ENCODE measurements at regions not wholly inside any gene's neighbourhood (a gene's known extent, or its start where the extent isn't known, plus 50 kb on each side); places are given as distances from the start of the nearest gene placed in this dataset.
"Not testable (repeated sequence)": the region's sequence is repeated elsewhere in the genome, so short reads cannot be mapped to it uniquely, and the experiment has no call there.

GRCh38 chr4:134911941-134912340, 710.4 kb upstream of the PABPC4L start:
- no peak for DNase-seq (ENCODE audit: low read depth in 3 of 3, low spot score in 2 of 3)

GRCh38 chr4:134906404-134907023, 704.9 kb upstream of the PABPC4L start:
- peak in 2 of 3 donors; percentile 8 to 9 for DNase-seq (ENCODE audit: low read depth in 3 of 3, low spot score in 2 of 3)

DNA sequence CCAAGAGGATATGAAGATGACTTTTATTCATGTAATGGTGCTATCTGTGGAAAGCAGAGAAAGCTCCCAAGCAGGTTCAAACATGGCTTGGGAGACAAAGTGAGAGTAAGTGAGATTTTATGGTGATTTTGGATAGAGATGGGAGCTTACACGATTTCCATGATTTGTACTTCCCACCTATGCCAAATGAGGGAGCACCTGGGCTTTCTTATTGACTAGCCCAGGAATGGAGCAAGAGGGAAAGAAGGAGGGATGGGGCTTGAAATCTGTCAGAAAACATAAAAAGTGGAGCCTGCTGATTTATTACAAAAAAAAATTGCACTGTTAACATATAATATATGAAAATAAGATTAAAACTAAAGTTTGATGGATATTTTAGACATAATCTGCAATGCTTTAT, 703.5 kb upstream of the PABPC4L start:
- no peak for DNase-seq (ENCODE audit: low read depth in 3 of 3, low spot score in 2 of 3)

DNA sequence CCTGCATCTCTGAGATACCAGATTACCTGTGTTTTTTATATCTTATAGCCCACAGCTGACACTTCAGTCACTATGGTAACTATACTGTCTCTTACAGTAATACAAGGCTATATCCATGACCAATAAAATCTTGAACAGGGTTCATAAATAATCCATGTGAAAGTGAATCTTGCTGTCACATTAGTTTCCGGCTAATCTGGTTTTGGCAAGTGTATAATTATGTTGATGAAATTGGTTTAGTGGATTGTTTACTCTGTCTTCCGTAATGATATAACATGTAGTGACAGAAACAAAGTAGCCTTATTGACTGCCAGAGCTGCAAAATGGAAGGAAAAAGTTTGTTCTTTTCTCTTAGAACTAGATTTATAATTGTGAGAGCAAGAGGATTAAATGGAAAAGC, 686.6 kb upstream of the PABPC4L start:
- DNase-seq (ENCODE audit: low read depth in 3 of 3, low spot score in 2 of 3): no peak

- DNase-seq (ENCODE audit: low read depth in 3 of 3, low spot score in 2 of 3): no peak
Observed at GRCh38 chr4:134885436-134885835, 683.8 kb upstream of the PABPC4L start.

DNA sequence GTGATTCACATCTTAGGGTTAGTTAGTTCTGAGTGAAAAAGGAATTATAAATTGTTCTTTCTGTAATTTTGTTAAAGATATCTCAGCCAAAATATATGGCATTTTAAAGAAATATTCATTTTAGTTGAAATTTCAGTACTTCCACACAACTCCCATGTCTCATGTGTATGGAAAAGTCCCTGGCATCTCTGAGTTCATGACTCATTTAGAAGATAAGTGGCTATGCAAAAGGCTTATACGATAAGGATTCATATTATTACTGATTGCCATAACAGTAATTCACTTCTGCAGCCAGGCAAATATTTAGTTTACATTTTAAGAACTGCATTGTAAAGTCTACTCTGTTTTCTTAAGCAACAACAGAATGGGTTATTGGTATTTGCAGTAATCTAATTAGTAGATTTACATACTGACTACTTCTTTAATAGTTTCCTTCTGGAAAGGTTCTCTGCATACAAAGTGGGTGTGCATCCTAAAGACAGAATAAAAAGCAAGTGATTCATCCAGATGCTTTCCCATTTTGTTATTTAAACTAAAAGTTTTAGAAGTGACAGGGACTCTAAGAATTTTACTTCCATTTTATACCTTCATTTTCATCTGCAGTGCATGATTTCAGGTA, 682.4 kb upstream of the PABPC4L start:
- no peak for DNase-seq (ENCODE audit: low read depth in 3 of 3, low spot score in 2 of 3)

DNA sequence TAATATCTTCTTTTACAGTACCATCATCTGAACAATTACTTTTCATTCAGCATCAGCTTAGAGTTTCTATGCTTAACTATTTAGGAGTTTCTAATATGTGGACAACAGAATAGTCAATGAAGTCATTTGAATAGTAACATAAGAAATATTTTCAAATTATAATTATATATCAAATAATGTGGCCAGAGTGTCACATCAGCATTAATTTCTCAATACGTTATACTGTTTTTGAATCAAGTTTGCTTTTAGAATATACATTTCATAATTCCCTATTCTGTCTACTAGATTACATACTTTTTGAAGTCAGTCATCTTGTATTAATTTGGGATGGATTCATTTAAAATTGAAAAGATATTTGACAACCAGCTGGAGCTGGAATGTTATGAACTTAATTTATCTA, 677.4 kb upstream of the PABPC4L start:
- no peak for DNase-seq (ENCODE audit: low read depth in 3 of 3, low spot score in 2 of 3)

DNA sequence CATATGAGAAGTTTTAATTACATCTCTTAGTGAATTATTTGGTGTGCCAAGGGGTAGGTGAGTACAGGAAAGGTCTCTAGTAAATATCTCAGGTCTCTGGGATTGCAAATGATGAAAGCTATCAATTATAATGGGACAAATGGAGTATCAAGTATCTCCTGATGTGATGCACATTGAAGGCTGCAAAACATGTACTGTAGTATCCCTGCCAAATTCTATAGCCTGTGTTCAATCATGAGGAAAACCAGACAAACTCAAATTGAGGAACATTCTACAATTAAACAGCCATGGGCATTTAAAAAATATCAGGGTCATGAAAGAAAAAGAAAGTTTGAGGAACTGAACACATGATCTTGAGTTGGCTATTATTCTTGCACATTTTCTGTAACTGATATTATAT, 665.4 kb upstream of the PABPC4L start:
- no peak for DNase-seq (ENCODE audit: low read depth in 3 of 3, low spot score in 2 of 3)

DNA sequence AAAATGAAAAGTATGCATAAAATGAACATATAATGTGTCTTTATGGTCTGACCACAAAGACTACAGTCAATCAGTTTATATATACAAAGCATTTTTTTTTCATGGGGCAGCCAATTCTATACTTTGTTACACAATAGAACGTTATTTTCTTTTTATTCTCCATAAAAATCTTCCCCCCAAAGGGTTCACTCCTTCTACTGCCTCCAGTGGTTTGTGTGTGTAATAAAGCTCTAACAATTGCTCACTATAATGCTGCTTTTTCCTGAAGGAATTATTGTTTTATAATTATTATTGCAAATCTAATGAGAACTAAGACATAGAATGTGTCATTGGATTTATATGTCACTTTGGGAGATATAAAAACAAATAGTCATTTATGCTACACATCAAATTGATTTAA, 664.1 kb upstream of the PABPC4L start:
- DNase-seq (ENCODE audit: low read depth in 3 of 3, low spot score in 2 of 3): no peak

GRCh38 chr4:134862116-134862515, 660.5 kb upstream of the PABPC4L start:
- DNase-seq (ENCODE audit: low read depth in 3 of 3, low spot score in 2 of 3): no peak

DNA sequence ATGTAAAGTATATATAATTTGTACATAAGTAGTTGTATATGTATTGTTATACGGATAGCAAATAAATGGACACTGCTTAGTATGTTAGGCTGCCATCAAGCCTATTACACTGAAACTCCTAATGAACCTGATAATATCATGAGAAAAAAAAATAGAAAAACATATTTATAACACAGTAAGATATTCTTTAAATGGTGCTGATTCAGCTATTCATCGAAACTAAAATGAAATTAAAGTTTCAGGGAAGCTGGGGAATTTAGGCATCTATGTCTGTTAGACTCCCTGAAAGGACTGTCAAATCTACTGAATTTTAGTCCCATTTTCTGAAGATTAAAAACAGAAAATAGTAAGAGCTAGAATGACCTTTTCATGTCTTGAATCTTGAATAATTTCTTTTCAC, 647.1 kb upstream of the PABPC4L start:
- no peak for DNase-seq (ENCODE audit: low read depth in 3 of 3, low spot score in 2 of 3)

DNA sequence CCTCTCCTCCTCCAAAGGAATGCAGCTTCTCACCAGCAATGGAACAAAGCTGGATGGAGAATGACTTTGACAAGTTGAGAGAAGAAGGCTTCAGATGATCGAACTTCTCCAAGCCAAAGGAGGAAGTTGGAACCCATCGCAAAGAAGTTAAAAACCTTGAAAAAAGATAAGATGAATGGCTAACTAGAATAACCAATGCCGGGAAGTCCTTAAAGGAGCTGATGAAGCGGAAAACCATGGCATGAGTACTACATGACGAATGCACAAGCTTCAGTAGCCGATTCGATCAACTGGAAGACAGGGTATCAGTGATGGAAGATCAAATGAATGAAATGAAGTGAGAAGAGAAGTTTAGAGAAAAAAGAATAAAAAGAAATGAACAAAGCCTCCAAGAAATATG, 629.2 kb upstream of the PABPC4L start:
- not testable (repeated sequence) for DNase-seq (ENCODE audit: low read depth in 3 of 3, low spot score in 2 of 3)

- no peak for DNase-seq (ENCODE audit: low read depth in 3 of 3, low spot score in 2 of 3)
Observed at GRCh38 chr4:134812611-134813010, 611.0 kb upstream of the PABPC4L start.

GRCh38 chr4:134807231-134807745, 605.7 kb upstream of the PABPC4L start:
- DNase-seq (ENCODE audit: low read depth in 3 of 3, low spot score in 2 of 3): no peak

GRCh38 chr4:134798573-134798972, 597.0 kb upstream of the PABPC4L start:
- DNase-seq (ENCODE audit: low read depth in 3 of 3, low spot score in 2 of 3): no peak

GRCh38 chr4:134787315-134787714, 585.7 kb upstream of the PABPC4L start:
- no peak for DNase-seq (ENCODE audit: low read depth in 3 of 3, low spot score in 2 of 3)

- DNase-seq (ENCODE audit: low read depth in 3 of 3, low spot score in 2 of 3): no peak
Observed at GRCh38 chr4:134780244-134780643, 578.7 kb upstream of the PABPC4L start.

DNA sequence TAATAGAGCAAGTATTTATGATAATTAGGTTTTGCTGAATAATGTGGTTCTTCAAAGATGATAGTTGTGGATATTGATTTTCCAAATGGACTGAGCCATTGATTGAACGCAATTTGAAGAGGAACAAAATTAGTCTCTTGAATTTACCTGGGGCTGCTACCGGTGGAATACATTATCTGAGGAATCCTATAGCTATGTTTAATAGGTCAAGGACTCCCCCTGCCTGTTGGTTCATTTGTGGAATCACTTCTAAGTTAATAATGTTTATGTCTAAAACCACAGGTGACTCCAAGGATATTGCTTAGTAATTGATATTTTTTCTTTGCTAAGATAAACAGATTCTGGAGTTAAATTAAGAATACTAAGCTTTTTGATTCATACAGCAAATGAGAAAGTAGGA, 576.0 kb upstream of the PABPC4L start:
- no peak for DNase-seq (ENCODE audit: low read depth in 3 of 3, low spot score in 2 of 3)

GRCh38 chr4:134773497-134774000, 572.0 kb upstream of the PABPC4L start:
- no peak for DNase-seq (ENCODE audit: low read depth in 3 of 3, low spot score in 2 of 3)

GRCh38 chr4:134762053-134762452, 560.5 kb upstream of the PABPC4L start:
- DNase-seq (ENCODE audit: low read depth in 3 of 3, low spot score in 2 of 3): no peak

DNA sequence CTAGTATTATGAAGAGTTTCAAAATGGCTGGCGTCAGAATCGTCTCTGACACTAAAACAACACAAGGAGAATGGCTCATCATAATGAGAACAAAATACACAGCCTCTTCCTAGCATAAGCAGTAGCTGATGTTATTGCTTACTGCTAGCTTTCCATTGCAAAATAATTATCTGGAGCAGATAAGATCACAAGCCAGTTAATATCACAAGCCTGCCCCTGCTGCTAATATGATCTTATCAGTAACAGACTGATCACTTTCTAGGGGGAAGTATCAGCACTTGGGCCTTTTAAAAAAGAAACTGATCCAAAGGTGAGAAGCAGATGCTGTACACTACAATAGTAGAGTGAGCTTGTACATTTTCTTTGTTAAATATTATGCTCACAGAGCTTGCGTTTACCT, 554.8 kb upstream of the PABPC4L start:
- no peak for DNase-seq (ENCODE audit: low read depth in 3 of 3, low spot score in 2 of 3)

GRCh38 chr4:134754301-134755019, 552.9 kb upstream of the PABPC4L start:
- no peak for DNase-seq (ENCODE audit: low read depth in 3 of 3, low spot score in 2 of 3)

Measured in right renal cortex interstitium (tissue), 3 donors.